A549 (cell line): ENCODE measurements at regions not wholly inside any gene's neighbourhood (a gene's known extent, or its start where the extent isn't known, plus 50 kb on each side); places are given as distances from the start of the nearest gene placed in this dataset.

ENCODE experiments used
- ATAC-seq, 2 experiments: fragments of 200-7000 bp in 1 of 2; fragments of >200 bp in 1 of 2; cut with Nextera tagmentation in 1 of 2; cut with Tn5 transposase in 1 of 2; 3 replicates each; pipeline versions ENCODE4 v1.8.0 to v1.9.1; 2018 to 2020; ENCODE audit warnings: mild to moderate bottlenecking in 1 of 2, moderate library complexity in 1 of 2
- CTCF ChIA-PET: fragments of 300-600 bp; sonication (Branson Sonifier 250); formaldehyde crosslinking; extraction: SDS; loops from one replicate; lab custom pipeline; 2021; ENCODE audit warnings: antibody characterized with exemption, inconsistent platforms; lab: Yijun Ruan, JAX
- POLR2A ChIA-PET: fragments of 350-600 bp; formaldehyde crosslinking; extraction: SDS; loops from one replicate; lab custom pipeline; 2021; ENCODE audit warnings: antibody characterized with exemption, inconsistent platforms; lab: Yijun Ruan, JAX
- DNase-seq, 2 experiments: peaks; one replicate each; pipeline versions ENCODE4 v3.0.0 to v3.0.0-alpha.2; 2011 to 2016; ENCODE audit warnings: low read depth in 1 of 2, low spot score in 1 of 2
- FAIRE-seq: peaks from 2 replicates; lab custom pipeline; 2011; peaks lifted over from hg19 to GRCh38; lab: Jason Lieb, UNC
- H3K27ac ChIP-seq, 2 experiments: fragments of >200 bp; sonication (Bioruptor Twin); formaldehyde crosslinking; 3 replicates each; pipeline ENCODE4 v1.5.1; 2016 to 2017
- H3K4me1 ChIP-seq: fragments of >200 bp; sonication (Bioruptor Twin); formaldehyde crosslinking; 3 replicates; pipeline ENCODE4 v1.6.1; 2016
- H3K4me2 ChIP-seq: fragments of >200 bp; sonication (Bioruptor Twin); formaldehyde crosslinking; 3 replicates; pipeline ENCODE4 v1.6.1; 2016
- H3K4me3 ChIP-seq: fragments of >200 bp; sonication (Bioruptor Twin); formaldehyde crosslinking; 3 replicates; pipeline ENCODE4 v1.5.1; 2016
- H3K9me3 ChIP-seq: fragments of >200 bp; sonication (Bioruptor Twin); formaldehyde crosslinking; 3 replicates; pipeline ENCODE4 v1.6.1; 2016
- BCL3 ChIP-seq: fragments of >200 bp; sonication (Bioruptor Twin); formaldehyde crosslinking; IDR thresholded peaks from 3 replicates; pipeline ENCODE4 v1.6.1; 2016
- BHLHE40 ChIP-seq: IDR thresholded peaks from 2 replicates; pipeline ENCODE4 v1.6.1; 2012; ENCODE audit warnings: low read depth, low read length, inconsistent platforms
- CBX8 ChIP-seq: fragments of 200-600 bp; sonication (generic); IDR thresholded peaks from 2 replicates; pipeline ENCODE4 v1.6.1; 2016
- CHD2 ChIP-seq: fragments of 150-350 bp; IDR thresholded peaks from 2 replicates; pipeline ENCODE4 v1.6.1; 2014; ENCODE audit warnings: low read length; ENCODE audit not compliant: partially characterized antibody
- CTCF ChIP-seq: fragments of >200 bp; sonication (Bioruptor Twin); formaldehyde crosslinking; IDR thresholded peaks from 3 replicates; pipeline ENCODE4 v1.5.1; 2016
- EHF ChIP-seq: fragments of 250-450 bp; sonication (Bioruptor Pico); IDR thresholded peaks from 2 replicates; pipeline ENCODE4 v1.5.0; 2020; ENCODE audit warnings: mild to moderate bottlenecking
- EHMT2 ChIP-seq: fragments of 200-600 bp; sonication (generic); IDR thresholded peaks from 2 replicates; pipeline ENCODE4 v1.6.1; 2016; ENCODE audit warnings: antibody characterized with exemption, low read depth, mild to moderate bottlenecking, moderate library complexity
- EP300 ChIP-seq, 2 experiments: fragments of >200 bp; sonication (Bioruptor Twin); formaldehyde crosslinking; IDR thresholded peaks; 2 replicates in 1 of 2; 3 replicates in 1 of 2; pipeline ENCODE4 v1.6.1; 2016 to 2017
- HOXA7 ChIP-seq: fragments of 250-450 bp; sonication (Bioruptor Pico); IDR thresholded peaks from 2 replicates; pipeline ENCODE4 v1.5.0; 2020; ENCODE audit warnings: mild to moderate bottlenecking, moderate library complexity
- JUNB ChIP-seq: fragments of >200 bp; sonication (Bioruptor Twin); formaldehyde crosslinking; IDR thresholded peaks from 2 replicates; pipeline ENCODE4 v1.6.1; 2016
- MAFK ChIP-seq: fragments of 450-650 bp; IDR thresholded peaks from 2 replicates; pipeline ENCODE4 v1.6.1; 2014; ENCODE audit not compliant: partially characterized antibody
- MAX ChIP-seq: IDR thresholded peaks from 2 replicates; pipeline ENCODE4 v1.6.1; 2012
- MYC ChIP-seq: IDR thresholded peaks from 2 replicates; pipeline ENCODE4 v1.6.1; 2012; ENCODE audit warnings: mild to moderate bottlenecking, inconsistent platforms, low read length, improper control_type of control experiment, borderline replicate concordance
- POLR2AphosphoS2 ChIP-seq: conservative IDR thresholded peaks from 2 replicates; pipeline ENCODE4 v1.6.1; 2012; ENCODE audit warnings: low read length, improper control_type of control experiment, inconsistent platforms
- RARB ChIP-seq: fragments of 250-450 bp; sonication (Bioruptor Pico); IDR thresholded peaks from 2 replicates; pipeline ENCODE4 v1.8.0; 2021; ENCODE audit warnings: mild to moderate bottlenecking, moderate library complexity
- REST ChIP-seq: fragments of 200-600 bp; sonication (generic); IDR thresholded peaks from 2 replicates; pipeline ENCODE4 v1.6.1; 2016; ENCODE audit warnings: antibody characterized with exemption, mild to moderate bottlenecking, moderate library complexity
- SREBF2 ChIP-seq: fragments of 450-650 bp; IDR thresholded peaks from 2 replicates; pipeline ENCODE4 v1.6.1; 2014; ENCODE audit warnings: mild to moderate bottlenecking, moderate library complexity
- WGBS: methylation state at CpG from one replicate; pipeline ENCODE4 v1.1.6; 2017; ENCODE audit errors: missing lambda C conversion rate; 5-methylcytosine and 5-hydroxymethylcytosine counted together

- no peak overlapping the region for H3K27ac ChIP-seq
- 6% methylated on average over 4 of the region's 4 CpGs for WGBS
- FAIRE-seq (no peak), DNase-seq (no peak), ATAC-seq (no peak)
- POLR2A ChIA-PET, result no interaction called here
- H3K4me1 ChIP-seq, result no peaks in the 10 kb centered on the region
- no peak overlapping the region for H3K4me3 ChIP-seq
- CTCF ChIA-PET, result interaction anchor here (0.6 kb wide), 1 partner anchor 137 kb away, joined by 3 read pairs; no protein-coding TSS in a partner anchor
- no peak overlapping the region for H3K4me2 ChIP-seq
- TF ChIP-seq BCL3 (no peak), HOXA7 (CRISPR knock-in tag) (no peak), SREBF2 (no peak), EHF (CRISPR knock-in tag) (no peak), EP300 (IDR thresholded peaks at IDR 0.05) (no peak), MAX (no peak), CBX8 (no peak), MYC (no peak), POLR2AphosphoS2 (no peak), EHMT2 (no peak), JUNB (no peak), BHLHE40 (no peak), REST (no peak), RARB (no peak), CTCF (no peak)
- H3K9me3 ChIP-seq, result peaks cover 3% of the 10 kb centered on the region; the same call in 1 of the 3 replicates
Observed at GRCh38 chr2:16362611-16363010, 303.0 kb downstream of the CYRIA start.

- peaks cover 12% of the 10 kb centered on the region; the same call in 2 of the 3 replicates for H3K9me3 ChIP-seq
- CTCF ChIA-PET, result no interaction called here
- H3K4me1 ChIP-seq, result no peaks in the 10 kb centered on the region
- no peak overlapping the region for H3K4me3 ChIP-seq
- ATAC-seq (no peak), DNase-seq (no peak), FAIRE-seq (no peak)
- 8% methylated on average over 9 of the region's 9 CpGs for WGBS
- no peak overlapping the region for H3K4me2 ChIP-seq
- H3K27ac ChIP-seq, result no peak overlapping the region
- POLR2A ChIA-PET, result no interaction called here
- TF ChIP-seq MAFK, result peak; percentile 15
- no peak for TF ChIP-seq SREBF2
- no peak for TF ChIP-seq CHD2
- TF ChIP-seq, all 56 proteins: peak for 1
Observed at GRCh38 chr2:16361261-16361995, 304.2 kb downstream of the CYRIA start.
